Astrocyte (in vitro differentiated cells and primary cell): ENCODE measurements at regions not wholly inside any gene's neighbourhood (a gene's known extent, or its start where the extent isn't known, plus 50 kb on each side); places are given as distances from the start of the nearest gene placed in this dataset.

Experiments
- CTCF ChIP-seq: IDR thresholded peaks from 2 replicates; pipeline ENCODE4 v1.5.1; 2011; ENCODE audit warnings: low read depth, mild to moderate bottlenecking, inconsistent platforms, low read length, moderate library complexity; ENCODE audit not compliant: insufficient read depth
- EZH2 ChIP-seq: IDR thresholded peaks from 2 replicates; pipeline ENCODE4 v1.6.1; 2012; ENCODE audit warnings: mild to moderate bottlenecking, low read length, inconsistent platforms; ENCODE audit not compliant: insufficient read depth

GRCh38 chr1:25168193-25169071, 63.9 kb downstream of the SYF2 start:
- TF ChIP-seq CTCF: no peak
- no peak for TF ChIP-seq EZH2
